GM18907 (cell line): ENCODE measurements at regions not wholly inside any gene's neighbourhood (a gene's known extent, or its start where the extent isn't known, plus 50 kb on each side); places are given as distances from the start of the nearest gene placed in this dataset.

ENCODE experiments used
- ATAC-seq: cut with Tn5 transposase; IDR thresholded peaks from one replicate; pipeline ENCODE4 v1.9.1; 2021; ENCODE audit warnings: mild to moderate bottlenecking, moderate library complexity; ENCODE audit not compliant: unreplicated experiment

DNA sequence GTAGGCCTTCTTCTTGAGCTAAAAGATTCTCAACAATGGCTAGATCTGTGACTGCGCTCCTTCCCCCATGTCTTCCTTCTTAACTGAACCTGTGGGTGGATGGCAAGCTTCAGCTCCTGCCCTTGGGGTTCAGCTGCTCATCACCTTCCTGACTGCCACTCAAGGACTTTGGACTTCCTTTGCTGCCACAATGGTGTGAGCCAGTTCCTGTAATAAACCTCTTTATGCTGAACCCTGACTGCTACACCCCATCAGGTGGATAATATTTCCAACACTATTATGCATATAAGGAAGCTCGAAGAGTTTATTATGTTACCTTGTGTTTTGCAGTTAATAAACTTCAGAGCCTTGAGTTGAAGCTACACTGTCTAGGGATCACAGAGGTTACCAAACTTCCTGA, 208.9 kb upstream of the SLC10A2 start:
- ATAC-seq = no peak

DNA sequence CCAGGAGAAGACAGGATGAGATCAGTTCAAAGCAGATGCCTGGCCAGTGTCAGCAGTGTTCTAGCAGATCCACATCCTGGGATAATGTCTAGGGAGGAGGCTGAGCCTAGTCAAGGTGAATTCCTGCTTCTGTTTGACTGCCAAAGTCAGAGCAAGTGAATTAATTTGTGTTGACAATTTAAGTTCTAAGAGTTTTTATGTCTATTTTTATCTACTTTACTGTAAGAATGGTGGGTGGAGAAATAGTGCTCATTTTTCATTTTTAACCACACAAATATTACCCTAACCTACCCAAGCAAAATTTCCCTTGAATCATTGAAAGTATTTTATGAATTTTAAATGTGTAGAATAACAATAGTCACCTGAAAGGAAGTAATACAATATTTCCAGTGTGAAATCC, 207.6 kb upstream of the SLC10A2 start:
- no peak for ATAC-seq

DNA sequence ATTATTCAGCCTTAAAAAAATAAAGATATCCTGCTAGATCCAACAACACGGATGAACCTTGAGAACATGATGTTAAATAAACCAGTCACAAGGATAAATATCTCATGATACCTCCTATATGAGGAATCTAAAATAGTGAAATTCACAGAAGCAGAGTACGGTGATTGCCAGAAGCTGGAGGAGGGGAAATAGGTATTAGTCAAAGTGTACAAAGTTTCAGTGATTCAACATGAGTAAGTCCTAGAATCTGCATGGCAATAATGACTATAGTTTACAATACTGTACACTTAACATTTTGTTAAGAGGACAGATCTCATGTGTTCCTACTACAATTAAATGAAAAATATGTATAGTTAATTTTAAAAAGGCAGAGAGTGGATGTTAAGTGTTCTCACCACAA, 206.6 kb upstream of the SLC10A2 start:
- peak; percentile 59 for ATAC-seq

DNA sequence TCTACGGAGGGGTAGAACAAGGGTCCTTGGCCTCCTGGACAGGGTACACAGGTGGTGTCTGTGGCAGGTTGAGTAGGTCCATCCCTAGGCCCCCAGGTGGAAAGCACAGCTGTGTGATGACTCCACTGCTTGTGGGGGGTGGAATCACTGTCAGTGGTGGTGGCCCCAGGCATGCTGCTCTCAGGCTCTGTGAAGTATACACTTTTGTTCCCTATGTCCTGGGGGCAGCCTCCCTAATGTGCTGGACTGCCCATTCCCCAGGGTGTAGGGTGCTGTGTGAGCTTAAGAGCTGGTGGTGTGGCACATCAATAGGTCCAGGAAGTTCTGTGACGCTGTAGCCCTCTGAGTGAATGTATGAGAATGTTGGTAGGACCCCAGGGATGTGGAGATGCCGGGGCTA, 197.2 kb upstream of the SLC10A2 start:
- ATAC-seq = no peak

GRCh38 chr13:103255587-103256301, 189.5 kb upstream of the SLC10A2 start:
- no peak for ATAC-seq

DNA sequence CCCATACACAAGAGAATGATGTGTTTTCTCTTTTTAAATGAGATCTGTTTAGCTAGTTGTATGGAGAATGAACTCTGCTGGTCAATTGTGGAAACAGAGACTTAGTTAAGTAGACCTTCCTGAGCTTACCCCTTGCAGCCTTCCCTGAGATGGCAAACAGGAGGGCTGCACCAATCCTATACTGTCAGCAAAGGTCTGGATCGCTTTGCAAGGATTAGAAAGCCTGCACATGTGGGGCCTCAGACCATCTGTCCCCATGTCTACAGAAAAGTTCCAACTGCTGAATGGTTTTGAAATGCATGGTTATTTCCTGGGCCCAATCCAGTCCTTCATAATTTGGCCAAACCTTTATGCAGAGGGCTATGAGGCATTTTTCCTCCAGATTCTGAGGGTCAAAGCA, 183.9 kb upstream of the SLC10A2 start:
- no peak for ATAC-seq

DNA sequence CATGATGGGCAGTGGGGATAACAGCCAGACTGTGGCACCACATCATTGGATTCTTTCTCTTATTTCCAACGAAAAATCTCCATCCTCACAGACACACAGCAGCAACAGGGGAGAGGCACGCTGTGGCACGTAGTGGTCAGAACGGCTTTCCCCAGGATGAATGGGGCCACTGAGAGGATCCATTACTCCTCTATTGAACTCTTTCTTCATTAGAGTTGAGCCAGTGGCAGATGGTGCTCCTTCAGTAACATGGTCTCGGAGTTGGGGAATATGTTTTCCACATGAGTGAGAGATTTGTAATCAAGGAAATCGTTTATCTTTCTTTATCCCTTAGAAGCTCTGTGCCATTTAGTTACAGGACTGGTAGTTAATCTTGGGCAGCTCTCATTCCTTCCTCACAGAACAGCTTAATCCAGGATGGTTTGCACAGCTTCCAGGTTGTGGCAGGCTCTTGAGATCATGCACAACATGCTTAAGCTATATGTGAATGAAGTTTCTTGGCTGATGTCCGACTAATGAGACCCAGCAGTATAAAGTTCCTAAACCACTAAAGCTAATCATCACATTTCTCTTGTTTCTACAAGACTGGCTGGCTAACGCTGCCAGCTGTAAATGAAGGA, 180.5 kb upstream of the SLC10A2 start:
- no peak for ATAC-seq

DNA sequence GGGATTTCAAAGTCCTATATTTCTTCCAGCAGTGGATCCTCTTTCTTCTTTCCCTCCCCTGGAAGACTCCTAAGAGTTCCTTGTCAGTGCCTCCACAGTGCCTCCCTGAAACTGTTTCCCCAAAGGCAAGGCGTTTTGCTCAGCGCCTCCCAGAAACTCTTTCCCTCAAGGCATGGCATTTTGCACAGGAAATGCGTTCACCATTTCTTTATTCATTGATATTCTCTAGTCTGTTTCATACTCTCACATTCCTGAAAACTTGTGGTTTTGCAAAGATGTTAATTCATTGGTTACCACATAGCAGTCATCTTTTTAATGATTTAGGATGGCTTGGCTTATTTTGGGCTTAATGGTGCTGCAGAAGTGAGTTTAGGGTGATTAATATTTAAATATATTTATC, 177.3 kb upstream of the SLC10A2 start:
- ATAC-seq = no peak

- no peak for ATAC-seq
These were observed 172.2 kb upstream of the SLC10A2 start for GRCh38 chr13:103238441-103238840.

DNA sequence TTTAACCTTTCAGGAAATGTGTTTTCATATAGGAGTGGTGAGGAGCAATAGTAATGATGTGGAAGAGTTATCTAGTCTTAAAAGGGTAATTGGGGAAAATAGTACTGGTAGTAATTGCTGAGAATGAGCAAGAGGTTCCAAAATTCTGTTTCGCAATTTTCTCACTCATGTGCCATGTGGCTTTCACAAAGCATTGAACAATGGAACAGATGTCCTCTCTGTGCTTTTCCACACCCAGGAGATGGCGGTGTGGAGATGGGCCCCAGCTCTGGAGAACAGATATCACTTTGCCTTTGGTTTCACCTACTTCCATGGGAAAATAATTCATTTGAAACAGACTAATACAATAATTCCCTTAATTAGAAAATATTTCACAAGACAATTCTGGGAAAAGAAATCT, 170.0 kb upstream of the SLC10A2 start:
- ATAC-seq = no peak

DNA sequence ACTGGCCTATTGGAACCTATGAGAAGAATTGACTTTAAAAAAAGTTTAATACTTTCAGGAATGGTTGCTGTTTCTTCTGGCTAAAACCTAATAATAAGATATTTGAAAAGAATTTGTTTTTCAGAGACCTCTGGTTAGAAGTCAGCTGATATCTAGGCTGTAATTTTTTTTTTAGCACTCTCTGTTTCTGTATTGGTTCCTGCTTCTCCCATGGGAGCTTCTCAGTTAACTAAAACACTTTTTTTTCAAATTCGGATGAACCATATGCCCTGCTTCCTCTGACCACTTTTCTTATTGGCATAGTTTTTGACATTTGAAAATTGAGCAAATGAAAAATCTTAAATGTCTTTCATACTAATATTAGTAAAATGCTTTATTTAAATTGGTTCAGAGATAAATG, 163.5 kb upstream of the SLC10A2 start:
- ATAC-seq = no peak

DNA sequence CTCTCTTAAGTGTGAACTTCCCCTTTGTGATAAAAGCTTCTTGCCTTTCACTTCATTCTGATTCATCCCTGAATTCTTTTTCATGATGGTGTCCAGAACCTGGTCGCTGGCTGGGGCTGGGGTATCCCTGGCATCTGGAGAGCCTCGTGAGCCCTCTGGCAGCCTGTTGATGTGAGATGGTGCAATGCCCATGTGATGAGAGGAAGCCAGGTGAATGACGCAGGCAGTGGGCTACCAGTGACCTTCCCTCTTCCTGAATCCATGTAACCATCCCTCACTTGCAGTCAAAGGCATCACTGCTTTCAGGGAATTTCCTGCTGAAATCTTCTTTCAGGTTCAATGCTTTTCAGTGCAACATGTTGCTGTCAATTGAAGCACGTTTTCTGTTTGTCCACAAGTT, 158.6 kb upstream of the SLC10A2 start:
- no peak for ATAC-seq

- no peak for ATAC-seq
These were observed 156.5 kb upstream of the SLC10A2 start for GRCh38 chr13:103222683-103223082.

- no peak for ATAC-seq
These were observed 152.0 kb upstream of the SLC10A2 start for GRCh38 chr13:103218253-103218652.

- ATAC-seq = no peak
These were observed 146.9 kb upstream of the SLC10A2 start for GRCh38 chr13:103213152-103213551.

GRCh38 chr13:103210348-103210747, 144.1 kb upstream of the SLC10A2 start:
- ATAC-seq = no peak

- ATAC-seq = no peak
These were observed 137.6 kb upstream of the SLC10A2 start for GRCh38 chr13:103203735-103204330.

- no peak for ATAC-seq
These were observed 134.1 kb upstream of the SLC10A2 start for GRCh38 chr13:103200118-103200885.

DNA sequence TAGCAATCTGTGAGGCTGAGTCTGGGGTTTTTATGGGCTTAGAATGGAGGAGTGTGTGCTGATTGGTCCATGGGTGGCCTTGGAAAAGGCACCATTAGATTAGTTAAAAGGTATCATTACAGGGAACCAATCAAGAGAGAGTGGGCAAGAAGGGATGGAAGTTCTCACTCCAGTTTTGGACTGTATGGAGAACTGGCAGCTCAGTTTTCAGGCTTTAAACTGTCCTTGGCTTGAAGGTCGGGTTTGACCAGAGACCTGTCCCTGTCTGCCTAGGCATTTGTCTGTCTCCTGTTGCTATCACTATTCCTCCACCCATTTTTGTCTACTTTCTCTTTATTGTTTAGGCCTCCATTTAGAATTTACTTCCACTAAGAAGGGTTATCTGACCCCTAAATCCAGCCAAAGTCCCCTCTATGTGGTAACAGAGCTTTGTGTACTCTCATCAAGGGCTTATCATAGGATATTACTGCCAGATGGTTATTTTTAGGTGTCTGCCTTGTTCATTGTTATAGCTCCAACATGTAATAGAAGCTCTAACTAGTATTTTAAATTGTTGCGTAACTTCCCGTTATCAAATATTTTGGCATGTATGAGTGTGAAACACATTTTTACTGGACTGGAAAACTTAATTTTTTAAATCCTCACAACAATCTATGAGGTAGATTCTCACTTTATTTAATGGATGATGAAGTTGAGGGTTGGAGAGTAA, 133.3 kb upstream of the SLC10A2 start:
- no peak for ATAC-seq

DNA sequence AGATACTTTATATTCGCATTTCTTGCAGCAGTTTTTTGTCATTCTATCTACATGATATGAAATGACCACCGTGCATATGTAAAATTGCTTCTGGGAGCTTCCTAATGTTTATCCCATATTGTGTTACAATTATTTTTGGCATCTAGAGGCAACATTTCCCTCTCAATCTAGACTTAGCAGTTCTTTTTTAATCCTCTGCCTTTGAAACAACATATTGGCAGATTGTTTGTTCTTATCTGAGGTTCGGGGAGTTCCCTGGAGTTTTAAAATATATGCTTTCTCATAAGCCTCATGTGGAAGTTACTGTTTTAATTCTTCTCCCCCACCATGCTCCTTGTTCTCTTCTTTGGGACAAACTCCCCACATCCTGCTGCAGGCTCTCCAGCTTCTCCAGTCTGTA, 130.1 kb upstream of the SLC10A2 start:
- ATAC-seq = no peak

- ATAC-seq = no peak
These were observed 129.5 kb upstream of the SLC10A2 start for GRCh38 chr13:103195762-103196161.
